WTC11 (cell line): ENCODE measurements at regions not wholly inside any gene's neighbourhood (a gene's known extent, or its start where the extent isn't known, plus 50 kb on each side); places are given as distances from the start of the nearest gene placed in this dataset.
"Not testable (repeated sequence)": the region's sequence is repeated elsewhere in the genome, so short reads cannot be mapped to it uniquely, and the experiment has no call there.

Experiments used
- ATAC-seq: fragments of 200-7000 bp; cut with Tn5 transposase; 2 replicates; pipeline ENCODE4 v1.10.0; 2021; ENCODE audit warnings: mild to moderate bottlenecking, moderate library complexity
- CTCF ChIA-PET: fragments of 300-600 bp; sonication (Branson Sonifier 250); formaldehyde crosslinking; loops from one replicate; lab custom pipeline; 2021; ENCODE audit warnings: antibody characterized with exemption; lab: Charles Lee
- POLR2A ChIA-PET: fragments of 350-600 bp; sonication (Branson Sonifier 250); formaldehyde crosslinking; loops from one replicate; lab custom pipeline; 2021; ENCODE audit warnings: antibody characterized with exemption; lab: Charles Lee
- DNase-seq: peaks from one replicate; pipeline ENCODE4 v3.0.0; 2021; ENCODE audit warnings: low spot score
- H3K27ac Mint-ChIP-seq: 2 replicates; pipeline ENCODE4 v1.8.0; 2021; ENCODE audit warnings: mixed read lengths
- H3K27me3 Mint-ChIP-seq: 2 replicates; pipeline ENCODE4 v1.8.0; 2021; ENCODE audit warnings: low read depth, mild to moderate bottlenecking, moderate library complexity, mixed read lengths
- H3K36me3 Mint-ChIP-seq: 2 replicates; pipeline ENCODE4 v1.8.0; 2021; ENCODE audit warnings: mixed read lengths
- H3K4me1 Mint-ChIP-seq: 2 replicates; pipeline ENCODE4 v1.8.0; 2022; ENCODE audit warnings: mixed read lengths
- H3K4me3 Mint-ChIP-seq: 2 replicates; pipeline ENCODE4 v1.8.0; 2021; ENCODE audit warnings: mild to moderate bottlenecking, moderate library complexity, mixed read lengths
- H3K9me3 Mint-ChIP-seq: 2 replicates; pipeline ENCODE4 v1.8.0; 2021; ENCODE audit warnings: mixed read lengths
- AFF4 ChIP-seq: sonication (generic); formaldehyde crosslinking; IDR thresholded peaks from 2 replicates; pipeline ENCODE4 v1.8.1; 2023; ENCODE audit warnings: mild to moderate bottlenecking, missing genetic modification reagents, borderline replicate concordance
- ATF2 ChIP-seq: sonication (generic); formaldehyde crosslinking; IDR thresholded peaks from 2 replicates; pipeline ENCODE4 v1.8.1; 2022; ENCODE audit warnings: low read depth, missing genetic modification reagents, borderline replicate concordance
- ATF3 ChIP-seq: sonication (generic); formaldehyde crosslinking; conservative IDR thresholded peaks from 2 replicates; pipeline ENCODE4 v1.8.1; 2022; ENCODE audit warnings: mild to moderate bottlenecking, missing genetic modification reagents
- CREB1 ChIP-seq: sonication (generic); formaldehyde crosslinking; IDR thresholded peaks from 2 replicates; pipeline ENCODE4 v1.8.0; 2023; ENCODE audit warnings: mild to moderate bottlenecking, missing genetic modification reagents
- CREM ChIP-seq: sonication (generic); formaldehyde crosslinking; IDR thresholded peaks from 2 replicates; pipeline ENCODE4 v1.8.1; 2022; ENCODE audit warnings: mild to moderate bottlenecking, missing genetic modification reagents, moderate library complexity
- CTCF ChIP-seq: fragments of 200-600 bp; IDR thresholded peaks from 2 replicates; pipeline ENCODE4 v1.8.0; 2022; ENCODE audit warnings: antibody characterized with exemption
- ETV6 ChIP-seq: sonication (generic); formaldehyde crosslinking; IDR thresholded peaks from 2 replicates; pipeline ENCODE4 v1.8.1; 2022; ENCODE audit warnings: mild to moderate bottlenecking, missing genetic modification reagents
- HMGA2 ChIP-seq: fragments of 250-450 bp; sonication (Bioruptor Pico); IDR thresholded peaks from 2 replicates; pipeline ENCODE4 v1.4.0; 2021; ENCODE audit warnings: mild to moderate bottlenecking, moderate library complexity
- IRF1 ChIP-seq: sonication (generic); formaldehyde crosslinking; IDR thresholded peaks from 2 replicates; pipeline ENCODE4 v1.8.0; 2023; ENCODE audit warnings: missing genetic modification reagents
- NFYB ChIP-seq: sonication (generic); formaldehyde crosslinking; conservative IDR thresholded peaks from 2 replicates; pipeline ENCODE4 v1.8.0; 2022; ENCODE audit warnings: low read depth, missing genetic modification reagents
- NR1H2 ChIP-seq: sonication (generic); formaldehyde crosslinking; IDR thresholded peaks from 2 replicates; pipeline ENCODE4 v1.9.0; 2021; ENCODE audit warnings: mild to moderate bottlenecking, moderate library complexity, missing genetic modification reagents
- OVOL2 ChIP-seq: fragments of 250-450 bp; sonication (Bioruptor Pico); IDR thresholded peaks from 2 replicates; pipeline ENCODE4 v1.9.0; 2021; ENCODE audit warnings: mild to moderate bottlenecking, borderline replicate concordance
- PRRX2 ChIP-seq: fragments of 250-450 bp; sonication (Bioruptor Pico); IDR thresholded peaks from 2 replicates; pipeline ENCODE4 v1.8.0; 2021; ENCODE audit warnings: mild to moderate bottlenecking
- ZBTB21 ChIP-seq: sonication (generic); formaldehyde crosslinking; IDR thresholded peaks from 2 replicates; pipeline ENCODE4 v1.8.1; 2023; ENCODE audit warnings: mild to moderate bottlenecking, missing genetic modification reagents, borderline replicate concordance
- ZBTB43 ChIP-seq: sonication (generic); formaldehyde crosslinking; IDR thresholded peaks from 2 replicates; pipeline ENCODE4 v1.8.1; 2023; ENCODE audit warnings: mild to moderate bottlenecking, missing genetic modification reagents
- ZNF281 ChIP-seq: sonication (generic); formaldehyde crosslinking; IDR thresholded peaks from 2 replicates; pipeline ENCODE4 v1.8.0; 2023; ENCODE audit warnings: mild to moderate bottlenecking, missing genetic modification reagents
- ZNF317 ChIP-seq: sonication (generic); formaldehyde crosslinking; IDR thresholded peaks from 2 replicates; pipeline ENCODE4 v1.8.1; 2023; ENCODE audit warnings: low read depth, mild to moderate bottlenecking, moderate library complexity, missing genetic modification reagents, borderline replicate concordance
- ZNF396 ChIP-seq: fragments of 250-450 bp; sonication (Bioruptor Pico); IDR thresholded peaks from 2 replicates; pipeline ENCODE4 v1.8.0; 2021; ENCODE audit warnings: mild to moderate bottlenecking, moderate library complexity, borderline replicate concordance
- ZNF423 ChIP-seq: fragments of 250-450 bp; sonication (Bioruptor Pico); IDR thresholded peaks from 2 replicates; pipeline ENCODE4 v2.1.2; 2022; ENCODE audit warnings: mild to moderate bottlenecking, moderate library complexity

- TF ChIP-seq CTCF = no peak
Measured at GRCh38 chr13:76579701-76580100, 306.5 kb downstream of the KCTD12 start (continued).

- ATAC-seq, CTCF ChIA-PET, POLR2A ChIA-PET, H3K4me3 Mint-ChIP-seq, H3K4me1 Mint-ChIP-seq, H3K27ac Mint-ChIP-seq, H3K27me3 Mint-ChIP-seq, DNase-seq: not testable (repeated sequence)
- H3K9me3 Mint-ChIP-seq = peaks cover 58% of the 10 kb centered on the region
- peaks cover 33% of the 10 kb centered on the region for H3K36me3 Mint-ChIP-seq
Measured at GRCh38 chr13:76575634-76576033, 310.6 kb downstream of the KCTD12 start.

GRCh38 chr13:76570510-76570971 lies 315.7 kb downstream of the KCTD12 start:
- CTCF ChIA-PET = no interaction called here

GRCh38 chr13:76556627-76557026 lies 329.6 kb downstream of the KCTD12 start:
- DNase-seq = no peak
- CTCF ChIA-PET = no interaction called here
- POLR2A ChIA-PET = no interaction called here
- H3K4me3 Mint-ChIP-seq = no peak overlapping the region
- no peaks in the 10 kb centered on the region for H3K36me3 Mint-ChIP-seq
- TF ChIP-seq ZNF317 (no peak), ETV6 (CRISPR knock-in tag) (no peak), ZBTB21 (CRISPR knock-in tag) (no peak), ZNF396 (CRISPR knock-in tag) (no peak), NFYB (CRISPR knock-in tag) (no peak), ZBTB43 (no peak), ATF2 (CRISPR knock-in tag) (no peak), HMGA2 (CRISPR knock-in tag) (no peak), IRF1 (CRISPR knock-in tag) (no peak), PRRX2 (no peak), ZNF423 (CRISPR knock-in tag) (no peak), AFF4 (CRISPR knock-in tag) (no peak), ZNF281 (no peak), OVOL2 (CRISPR knock-in tag) (no peak), NR1H2 (no peak), CREM (no peak), ATF3 (CRISPR knock-in tag) (no peak)
- H3K27me3 Mint-ChIP-seq = no peaks in the 10 kb centered on the region
- no peaks in the 10 kb centered on the region for H3K4me1 Mint-ChIP-seq
- ATAC-seq = no peak
- H3K9me3 Mint-ChIP-seq = no peaks in the 10 kb centered on the region
- H3K27ac Mint-ChIP-seq = no peak overlapping the region

More at GRCh38 chr13:76570510-76570971, 315.7 kb downstream of the KCTD12 start:
- H3K4me3 Mint-ChIP-seq = no peak overlapping the region
- POLR2A ChIA-PET = no interaction called here
- no peak overlapping the region for H3K27ac Mint-ChIP-seq
- no peak for DNase-seq
- H3K27me3 Mint-ChIP-seq = no peaks in the 10 kb centered on the region
- H3K36me3 Mint-ChIP-seq = peaks cover 15% of the 10 kb centered on the region
- peak; percentile 93 for ATAC-seq
- H3K9me3 Mint-ChIP-seq = peaks cover 20% of the 10 kb centered on the region
- peak; percentile 30; the same call in 1 of the 2 replicates for TF ChIP-seq ZNF423 (CRISPR knock-in tag)
- TF ChIP-seq CREB1 = no peak
- peaks cover 6% of the 10 kb centered on the region; the same call in 1 of the 2 replicates for H3K4me1 Mint-ChIP-seq
